Peyer's patch (tissue), 4 donors: ENCODE measurements at regions not wholly inside any gene's neighbourhood (a gene's known extent, or its start where the extent isn't known, plus 50 kb on each side); places are given as distances from the start of the nearest gene placed in this dataset.

Experiments used
- POLR2A ChIP-seq, 2 donors: fragments of 450-650 bp; IDR thresholded peaks; one replicate each; pipeline ENCODE4 v1.5.1; 2017; ENCODE audit warnings: antibody characterized with exemption in 2 of 2, mild to moderate bottlenecking in 2 of 2, moderate library complexity in 2 of 2
- TF ChIP-seq, protein P1 (sequence below), 6 experiments: fragments of 450-650 bp in 4 of 6; fragments of 200-600 bp in 2 of 6; sonication (generic) in 1 of 6; IDR thresholded peaks; one replicate each; pipeline ENCODE4 v1.5.1; 2017 to 2019; ENCODE audit warnings: antibody characterized with exemption in 6 of 6, mild to moderate bottlenecking in 3 of 6, moderate library complexity in 1 of 6

DNA sequence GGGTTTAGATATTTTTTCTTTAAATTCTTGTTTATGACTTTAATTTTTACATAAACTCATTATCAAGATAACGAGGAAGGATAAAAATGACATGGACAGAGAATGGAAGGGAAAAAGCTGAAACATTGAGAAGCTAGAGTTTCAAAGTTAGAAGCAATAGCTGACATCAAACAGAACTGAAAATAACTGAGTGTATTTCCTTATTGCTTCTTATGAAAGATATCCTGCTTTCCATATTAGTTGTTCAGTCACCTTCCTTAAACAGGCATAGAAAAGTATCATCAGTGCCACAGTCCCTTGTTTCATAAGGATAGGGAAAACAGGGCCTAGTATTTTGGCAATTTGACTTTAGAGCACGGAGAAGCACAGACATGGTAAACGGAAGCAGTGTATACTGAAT is 460.5 kb upstream of the GHITM start:
- TF ChIP-seq, protein P1, sequence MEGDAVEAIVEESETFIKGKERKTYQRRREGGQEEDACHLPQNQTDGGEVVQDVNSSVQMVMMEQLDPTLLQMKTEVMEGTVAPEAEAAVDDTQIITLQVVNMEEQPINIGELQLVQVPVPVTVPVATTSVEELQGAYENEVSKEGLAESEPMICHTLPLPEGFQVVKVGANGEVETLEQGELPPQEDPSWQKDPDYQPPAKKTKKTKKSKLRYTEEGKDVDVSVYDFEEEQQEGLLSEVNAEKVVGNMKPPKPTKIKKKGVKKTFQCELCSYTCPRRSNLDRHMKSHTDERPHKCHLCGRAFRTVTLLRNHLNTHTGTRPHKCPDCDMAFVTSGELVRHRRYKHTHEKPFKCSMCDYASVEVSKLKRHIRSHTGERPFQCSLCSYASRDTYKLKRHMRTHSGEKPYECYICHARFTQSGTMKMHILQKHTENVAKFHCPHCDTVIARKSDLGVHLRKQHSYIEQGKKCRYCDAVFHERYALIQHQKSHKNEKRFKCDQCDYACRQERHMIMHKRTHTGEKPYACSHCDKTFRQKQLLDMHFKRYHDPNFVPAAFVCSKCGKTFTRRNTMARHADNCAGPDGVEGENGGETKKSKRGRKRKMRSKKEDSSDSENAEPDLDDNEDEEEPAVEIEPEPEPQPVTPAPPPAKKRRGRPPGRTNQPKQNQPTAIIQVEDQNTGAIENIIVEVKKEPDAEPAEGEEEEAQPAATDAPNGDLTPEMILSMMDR (IDR thresholded peaks at IDR 0.05): no peak
- no peak for TF ChIP-seq POLR2A (IDR thresholded peaks at IDR 0.05)
